Tibial artery (tissue), 4 donors: ENCODE measurements at regions not wholly inside any gene's neighbourhood (a gene's known extent, or its start where the extent isn't known, plus 50 kb on each side); places are given as distances from the start of the nearest gene placed in this dataset.

Source experiments
- DNase-seq, 2 donors: peaks; one replicate each; pipeline ENCODE4 v3.0.0-alpha.2; 2019
- H3K27ac ChIP-seq, 2 donors: fragments of 200-600 bp; sonication (generic) in 1 of 2; 1 replicate in 1 of 2; 2 replicates in 1 of 2; pipeline ENCODE4 v1.5.1; 2018 to 2019; ENCODE audit warnings: mild to moderate bottlenecking in 1 of 2
- H3K27me3 ChIP-seq, 2 donors: fragments of 200-600 bp; sonication (generic) in 1 of 2; one replicate each; pipeline versions ENCODE4 v1.5.1 to v1.6.0; 2016 to 2019
- H3K36me3 ChIP-seq, 3 donors: fragments of 200-600 bp; sonication (generic) in 2 of 3; one replicate each; pipeline ENCODE4 v1.5.1; 2016 to 2019; ENCODE audit warnings: mild to moderate bottlenecking in 2 of 3
- H3K4me1 ChIP-seq, 4 donors: fragments of 200-600 bp; sonication (generic) in 2 of 4; 1 replicate in 3 of 4; 2 replicates in 1 of 4; pipeline ENCODE4 v1.5.1; 2016 to 2019
- H3K4me3 ChIP-seq, 2 donors: fragments of 200-600 bp; sonication (generic) in 1 of 2; 1 replicate in 1 of 2; 2 replicates in 1 of 2; pipeline ENCODE4 v1.5.1; 2018 to 2019; ENCODE audit warnings: mild to moderate bottlenecking in 2 of 2
- H3K9me3 ChIP-seq, 3 donors: fragments of 200-600 bp; sonication (generic) in 1 of 3; one replicate each; pipeline ENCODE4 v1.5.1; 2016 to 2019
- intact Hi-C: fragments of 100-400 bp; cut with DNase I; formaldehyde crosslinking; loops from one replicate; pipeline ENCODE4 v1.15.0; 2023; ENCODE audit warnings: low total_unique reads
- TF ChIP-seq, protein P1 (sequence below), 2 experiments: fragments of 200-600 bp in 1 of 2; fragments of 450-650 bp in 1 of 2; IDR thresholded peaks; one replicate each; pipeline ENCODE4 v1.5.1; 2017 to 2019; ENCODE audit warnings: antibody characterized with exemption in 2 of 2, mild to moderate bottlenecking in 1 of 2, moderate library complexity in 1 of 2

DNA sequence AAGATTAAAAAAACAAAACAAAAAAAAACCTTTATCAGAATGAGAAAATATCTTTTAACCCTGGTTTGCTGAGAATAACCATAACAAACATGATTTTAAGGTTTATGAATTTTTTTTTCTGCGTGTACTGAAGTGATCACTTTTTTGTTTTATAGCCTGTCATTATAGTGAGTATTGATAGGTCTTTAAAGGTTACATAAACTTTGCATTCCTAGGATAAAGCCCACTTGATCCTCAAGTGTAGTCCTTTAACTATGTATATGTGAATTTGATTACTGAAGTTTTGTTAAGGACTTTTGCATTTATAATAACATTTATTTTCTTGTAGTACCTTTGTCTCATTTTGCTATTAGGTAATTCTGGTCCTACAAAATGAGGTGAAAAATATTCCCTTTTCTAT, 709.8 kb upstream of the PCDH20 start:
- H3K4me1 ChIP-seq: no peaks in the 10 kb centered on the region
- no peaks in the 10 kb centered on the region for H3K27me3 ChIP-seq
- no peaks in the 10 kb centered on the region for H3K9me3 ChIP-seq
- no peak overlapping the region for H3K27ac ChIP-seq
- TF ChIP-seq, protein P1, sequence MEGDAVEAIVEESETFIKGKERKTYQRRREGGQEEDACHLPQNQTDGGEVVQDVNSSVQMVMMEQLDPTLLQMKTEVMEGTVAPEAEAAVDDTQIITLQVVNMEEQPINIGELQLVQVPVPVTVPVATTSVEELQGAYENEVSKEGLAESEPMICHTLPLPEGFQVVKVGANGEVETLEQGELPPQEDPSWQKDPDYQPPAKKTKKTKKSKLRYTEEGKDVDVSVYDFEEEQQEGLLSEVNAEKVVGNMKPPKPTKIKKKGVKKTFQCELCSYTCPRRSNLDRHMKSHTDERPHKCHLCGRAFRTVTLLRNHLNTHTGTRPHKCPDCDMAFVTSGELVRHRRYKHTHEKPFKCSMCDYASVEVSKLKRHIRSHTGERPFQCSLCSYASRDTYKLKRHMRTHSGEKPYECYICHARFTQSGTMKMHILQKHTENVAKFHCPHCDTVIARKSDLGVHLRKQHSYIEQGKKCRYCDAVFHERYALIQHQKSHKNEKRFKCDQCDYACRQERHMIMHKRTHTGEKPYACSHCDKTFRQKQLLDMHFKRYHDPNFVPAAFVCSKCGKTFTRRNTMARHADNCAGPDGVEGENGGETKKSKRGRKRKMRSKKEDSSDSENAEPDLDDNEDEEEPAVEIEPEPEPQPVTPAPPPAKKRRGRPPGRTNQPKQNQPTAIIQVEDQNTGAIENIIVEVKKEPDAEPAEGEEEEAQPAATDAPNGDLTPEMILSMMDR (IDR thresholded peaks at IDR 0.05): no peak
- H3K36me3 ChIP-seq: no peaks in the 10 kb centered on the region
- H3K4me3 ChIP-seq: no peak overlapping the region
- no peak for DNase-seq
- intact Hi-C loops: no loop called here

- H3K9me3 ChIP-seq: no peaks in the 10 kb centered on the region
- intact Hi-C loops: no loop called here
- no peaks in the 10 kb centered on the region for H3K27me3 ChIP-seq
- no peak overlapping the region for H3K4me3 ChIP-seq
- H3K4me1 ChIP-seq: no peaks in the 10 kb centered on the region
- DNase-seq: no peak
- TF ChIP-seq, protein P1 (IDR thresholded peaks at IDR 0.05): no peak
- no peaks in the 10 kb centered on the region for H3K36me3 ChIP-seq
- H3K27ac ChIP-seq: no peak overlapping the region
Observed at GRCh38 chr13:62123409-62123808, 707.8 kb upstream of the PCDH20 start.

- DNase-seq: no peak
- no peaks in the 10 kb centered on the region for H3K9me3 ChIP-seq
- H3K27ac ChIP-seq: no peak overlapping the region
- H3K27me3 ChIP-seq: no peaks in the 10 kb centered on the region
- TF ChIP-seq, protein P1 (IDR thresholded peaks at IDR 0.05): no peak
- H3K36me3 ChIP-seq: no peaks in the 10 kb centered on the region
- no peak overlapping the region for H3K4me3 ChIP-seq
- intact Hi-C loops: no loop called here
- H3K4me1 ChIP-seq: no peaks in the 10 kb centered on the region
Observed at GRCh38 chr13:62122434-62122833, 706.8 kb upstream of the PCDH20 start.

GRCh38 chr13:62119739-62120700, 704.4 kb upstream of the PCDH20 start:
- Histone ChIP-seq H3K9me3 (no peaks in the 10 kb centered on the region), H3K36me3 (no peaks in the 10 kb centered on the region), H3K27ac (no peak overlapping the region), H3K4me1 (no peaks in the 10 kb centered on the region), H3K27me3 (no peaks in the 10 kb centered on the region), H3K4me3 (no peak overlapping the region)
- no peak for DNase-seq
- intact Hi-C loops: no loop called here
- TF ChIP-seq, protein P1 (IDR thresholded peaks at IDR 0.05): peak in 1 of 2 experiments; percentile 24

- TF ChIP-seq, protein P1 (IDR thresholded peaks at IDR 0.05): no peak
- no peaks in the 10 kb centered on the region for H3K36me3 ChIP-seq
- intact Hi-C loops: no loop called here
- no peaks in the 10 kb centered on the region for H3K9me3 ChIP-seq
- DNase-seq: no peak
- H3K4me1 ChIP-seq: no peaks in the 10 kb centered on the region
- no peak overlapping the region for H3K27ac ChIP-seq
- no peak overlapping the region for H3K4me3 ChIP-seq
- no peaks in the 10 kb centered on the region for H3K27me3 ChIP-seq
Observed at GRCh38 chr13:62115831-62116230, 700.2 kb upstream of the PCDH20 start.
